ENCODE measurements at regions not wholly inside any gene's neighbourhood (a gene's known extent, or its start where the extent isn't known, plus 50 kb on each side); places are given as distances from the start of the nearest gene placed in this dataset.
A peak's percentile ranks its signal among the peaks of the same experiment; 100 is the strongest.

DNA sequence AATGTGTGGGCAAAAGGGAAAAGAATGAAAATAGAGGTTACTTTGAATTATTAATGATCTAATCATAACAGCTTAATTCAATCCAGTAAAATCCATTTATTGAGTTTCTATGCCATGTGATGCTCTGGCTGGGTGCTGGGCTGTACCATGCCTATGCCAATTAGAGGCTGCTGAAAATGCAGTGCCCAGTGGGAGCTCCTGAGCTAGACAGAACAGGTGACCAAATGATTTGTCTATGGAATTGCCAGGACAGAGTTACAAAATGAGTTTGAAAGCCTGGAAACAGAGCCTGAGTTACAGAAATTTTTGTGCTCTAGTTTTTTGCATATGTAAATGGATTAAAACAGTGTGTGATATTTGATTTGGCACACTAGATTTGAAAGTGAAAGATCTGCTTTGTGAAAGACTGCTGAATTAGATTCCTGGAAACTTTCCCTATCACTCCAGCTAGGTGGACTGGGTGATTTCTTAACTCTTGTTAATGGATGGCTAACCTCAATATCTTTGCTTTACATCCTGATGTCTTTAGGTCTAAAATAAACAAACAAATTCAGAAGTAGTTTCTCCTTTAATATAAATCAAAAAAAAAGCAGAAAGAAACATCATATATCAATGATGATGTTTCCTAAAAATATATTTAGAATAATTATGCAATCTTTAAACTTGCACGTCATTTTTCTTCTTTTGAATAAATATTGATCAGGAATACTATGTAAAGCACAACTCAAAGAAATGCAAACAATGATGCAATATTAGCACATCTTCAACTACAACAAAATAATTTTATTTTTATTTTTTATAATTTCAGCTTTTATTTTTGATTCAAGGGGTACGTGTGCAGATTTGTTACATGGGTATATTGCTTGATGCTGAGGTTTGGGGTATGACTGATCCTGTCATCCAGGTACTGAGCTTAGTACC lies 194.8 kb upstream of the FBXL7 start:
- Histone ChIP-seq H3K4me2 (ENCODE audit: low read length) (no peak overlapping the region), H2BK5ac (ENCODE audit: low read depth, low read length, poor library complexity) (no peak overlapping the region), H3K27ac (ENCODE audit: low read depth, low read length) (no peak overlapping the region), H2AK5ac (ENCODE audit: low read length) (no peak overlapping the region), H3K23ac (ENCODE audit: low read length) (no peak overlapping the region), H2BK12ac (ENCODE audit: low read length) (no peak overlapping the region), H3K9me3 (ENCODE audit: insufficient read depth, low read depth, low read length) (peaks cover 1% of the 10 kb centered on the region), H3K9ac (ENCODE audit: low read length) (no peak overlapping the region), H4K12ac (ENCODE audit: low read depth, low read length) (no peak overlapping the region), H3K79me1 (ENCODE audit: low read length) (no peaks in the 10 kb centered on the region), H3K27me3 (ENCODE audit: insufficient read depth, low read length) (no peaks in the 10 kb centered on the region), H3K36me3 (ENCODE audit: control insufficient read depth in 1 of 2, insufficient read depth in 2 of 2, low read length in 2 of 2) (no peaks in the 10 kb centered on the region), H2BK120ac (ENCODE audit: insufficient read depth, low read length, poor library complexity) (no peak overlapping the region), H3K79me2 (ENCODE audit: control insufficient read depth, insufficient read depth, low read length, poor library complexity) (no peaks in the 10 kb centered on the region), H4K91ac (ENCODE audit: low read depth, low read length) (no peak overlapping the region), H4K8ac (ENCODE audit: low read depth, low read length) (no peak overlapping the region), H3K4me1 (ENCODE audit: control insufficient read depth in 1 of 2, insufficient read depth in 2 of 2, low read length in 2 of 2) (no peaks in the 10 kb centered on the region), H3K18ac (ENCODE audit: low read length) (no peak overlapping the region), H3K4me3 (ENCODE audit: low read depth, low read length) (no peak overlapping the region), H2AFZ (ENCODE audit: insufficient read depth, low read length, poor library complexity) (no peak overlapping the region), H3K4ac (ENCODE audit: low read depth, low read length) (no peak overlapping the region), H3K14ac (ENCODE audit: low read length) (no peak overlapping the region)
- DNase-seq: no peak
- WGBS (ENCODE audit: extremely low coverage, insufficient coverage, insufficient read length): no CpG with 5 or more reads among the region's 2 CpGs

- no peak overlapping the region for H2BK5ac ChIP-seq (ENCODE audit: low read depth, low read length, poor library complexity)
- H2AFZ ChIP-seq (ENCODE audit: insufficient read depth, low read length, poor library complexity): no peak overlapping the region
- DNase-seq: no peak
- H3K4me2 ChIP-seq (ENCODE audit: low read length): no peak overlapping the region
- H3K18ac ChIP-seq (ENCODE audit: low read length): no peak overlapping the region
- H4K91ac ChIP-seq (ENCODE audit: low read depth, low read length): no peak overlapping the region
- H3K23ac ChIP-seq (ENCODE audit: low read length): no peak overlapping the region
- no CpG with 5 or more reads among the region's 2 CpGs for WGBS (ENCODE audit: extremely low coverage, insufficient coverage, insufficient read length)
- H3K79me1 ChIP-seq (ENCODE audit: low read length): no peaks in the 10 kb centered on the region
- H3K4ac ChIP-seq (ENCODE audit: low read depth, low read length): no peak overlapping the region
- no peak overlapping the region for H3K9ac ChIP-seq (ENCODE audit: low read length)
- H3K4me1 ChIP-seq (ENCODE audit: control insufficient read depth in 1 of 2, insufficient read depth in 2 of 2, low read length in 2 of 2): no peaks in the 10 kb centered on the region
- H4K8ac ChIP-seq (ENCODE audit: low read depth, low read length): no peak overlapping the region
- H4K12ac ChIP-seq (ENCODE audit: low read depth, low read length): no peak overlapping the region
- H3K36me3 ChIP-seq (ENCODE audit: control insufficient read depth in 1 of 2, insufficient read depth in 2 of 2, low read length in 2 of 2): no peaks in the 10 kb centered on the region
- H3K79me2 ChIP-seq (ENCODE audit: control insufficient read depth, insufficient read depth, low read length, poor library complexity): no peaks in the 10 kb centered on the region
- no peak overlapping the region for H3K27ac ChIP-seq (ENCODE audit: low read depth, low read length)
- H3K14ac ChIP-seq (ENCODE audit: low read length): no peak overlapping the region
- no peak overlapping the region for H2BK12ac ChIP-seq (ENCODE audit: low read length)
- no peak overlapping the region for H2AK5ac ChIP-seq (ENCODE audit: low read length)
- peaks cover 1% of the 10 kb centered on the region for H3K9me3 ChIP-seq (ENCODE audit: insufficient read depth, low read depth, low read length)
- H3K4me3 ChIP-seq (ENCODE audit: low read depth, low read length): no peak overlapping the region
- H2BK120ac ChIP-seq (ENCODE audit: insufficient read depth, low read length, poor library complexity): no peak overlapping the region
- no peaks in the 10 kb centered on the region for H3K27me3 ChIP-seq (ENCODE audit: insufficient read depth, low read length)
These were observed 195.8 kb upstream of the FBXL7 start for GRCh38 chr5:15304066-15304731.

DNA sequence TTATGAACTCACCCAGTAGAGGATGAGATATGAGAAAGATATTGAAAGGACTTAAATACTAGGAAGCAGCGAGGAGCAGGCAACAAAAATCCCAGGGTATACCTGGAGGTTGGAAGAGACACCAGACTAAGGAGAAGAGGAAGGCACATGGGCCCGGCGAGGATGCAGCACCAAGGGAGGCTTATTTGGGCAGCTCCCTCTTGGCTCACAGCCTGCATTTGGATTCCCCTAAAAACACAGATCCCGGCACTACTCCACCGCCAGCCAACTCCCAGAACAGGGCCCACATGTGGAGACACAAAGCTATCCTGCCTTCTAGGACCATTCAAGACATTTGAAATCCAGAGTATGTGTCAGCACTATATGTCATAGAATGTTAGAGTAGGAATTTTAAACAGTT lies 199.8 kb upstream of the FBXL7 start:
- no peak overlapping the region for H3K4me3 ChIP-seq (ENCODE audit: low read depth, low read length)
- no CpG with 5 or more reads among the region's 5 CpGs for WGBS (ENCODE audit: extremely low coverage, insufficient coverage, insufficient read length)
- H3K36me3 ChIP-seq (ENCODE audit: control insufficient read depth in 1 of 2, insufficient read depth in 2 of 2, low read length in 2 of 2): no peaks in the 10 kb centered on the region
- no peak for DNase-seq
- no peak overlapping the region for H4K91ac ChIP-seq (ENCODE audit: low read depth, low read length)
- no peaks in the 10 kb centered on the region for H3K79me2 ChIP-seq (ENCODE audit: control insufficient read depth, insufficient read depth, low read length, poor library complexity)
- H3K23ac ChIP-seq (ENCODE audit: low read length): no peak overlapping the region
- H3K79me1 ChIP-seq (ENCODE audit: low read length): no peaks in the 10 kb centered on the region
- H3K9me3 ChIP-seq (ENCODE audit: insufficient read depth, low read depth, low read length): peaks cover 1% of the 10 kb centered on the region
- no peak overlapping the region for H4K8ac ChIP-seq (ENCODE audit: low read depth, low read length)
- no peaks in the 10 kb centered on the region for H3K4me1 ChIP-seq (ENCODE audit: control insufficient read depth in 1 of 2, insufficient read depth in 2 of 2, low read length in 2 of 2)
- H2AK5ac ChIP-seq (ENCODE audit: low read length): no peak overlapping the region
- no peak overlapping the region for H2AFZ ChIP-seq (ENCODE audit: insufficient read depth, low read length, poor library complexity)
- no peak overlapping the region for H3K27ac ChIP-seq (ENCODE audit: low read depth, low read length)
- H3K9ac ChIP-seq (ENCODE audit: low read length): no peak overlapping the region
- H3K4me2 ChIP-seq (ENCODE audit: low read length): no peak overlapping the region
- no peak overlapping the region for H4K12ac ChIP-seq (ENCODE audit: low read depth, low read length)
- no peak overlapping the region for H3K4ac ChIP-seq (ENCODE audit: low read depth, low read length)
- H3K14ac ChIP-seq (ENCODE audit: low read length): no peak overlapping the region
- H2BK120ac ChIP-seq (ENCODE audit: insufficient read depth, low read length, poor library complexity): no peak overlapping the region
- H2BK5ac ChIP-seq (ENCODE audit: low read depth, low read length, poor library complexity): no peak overlapping the region
- H2BK12ac ChIP-seq (ENCODE audit: low read length): no peak overlapping the region
- no peak overlapping the region for H3K18ac ChIP-seq (ENCODE audit: low read length)
- H3K27me3 ChIP-seq (ENCODE audit: insufficient read depth, low read length): no peaks in the 10 kb centered on the region

GRCh38 chr5:15290953-15291352 lies 209.0 kb upstream of the FBXL7 start:
- H3K27me3 ChIP-seq (ENCODE audit: insufficient read depth, low read length): no peaks in the 10 kb centered on the region
- H2BK12ac ChIP-seq (ENCODE audit: low read length): no peak overlapping the region
- no peak overlapping the region for H3K23ac ChIP-seq (ENCODE audit: low read length)
- no peak overlapping the region for H3K14ac ChIP-seq (ENCODE audit: low read length)
- no peak overlapping the region for H3K18ac ChIP-seq (ENCODE audit: low read length)
- peaks cover 3% of the 10 kb centered on the region for H3K9me3 ChIP-seq (ENCODE audit: insufficient read depth, low read depth, low read length)
- no peak overlapping the region for H3K4me3 ChIP-seq (ENCODE audit: low read depth, low read length)
- no peak overlapping the region for H3K9ac ChIP-seq (ENCODE audit: low read length)
- DNase-seq: peak in 1 of 2 donors; percentile 12
- no peaks in the 10 kb centered on the region for H3K4me1 ChIP-seq (ENCODE audit: control insufficient read depth in 1 of 2, insufficient read depth in 2 of 2, low read length in 2 of 2)
- H3K27ac ChIP-seq (ENCODE audit: low read depth, low read length): no peak overlapping the region
- no peaks in the 10 kb centered on the region for H3K79me2 ChIP-seq (ENCODE audit: control insufficient read depth, insufficient read depth, low read length, poor library complexity)
- no peak overlapping the region for H2BK5ac ChIP-seq (ENCODE audit: low read depth, low read length, poor library complexity)
- no peak overlapping the region for H2AFZ ChIP-seq (ENCODE audit: insufficient read depth, low read length, poor library complexity)
- no peak overlapping the region for H2BK120ac ChIP-seq (ENCODE audit: insufficient read depth, low read length, poor library complexity)
- no peaks in the 10 kb centered on the region for H3K36me3 ChIP-seq (ENCODE audit: control insufficient read depth in 1 of 2, insufficient read depth in 2 of 2, low read length in 2 of 2)
- no peak overlapping the region for H3K4me2 ChIP-seq (ENCODE audit: low read length)
- H4K8ac ChIP-seq (ENCODE audit: low read depth, low read length): no peak overlapping the region
- WGBS (ENCODE audit: extremely low coverage, insufficient coverage, insufficient read length): no CpG with 5 or more reads among the region's 6 CpGs
- no peak overlapping the region for H3K4ac ChIP-seq (ENCODE audit: low read depth, low read length)
- H2AK5ac ChIP-seq (ENCODE audit: low read length): no peak overlapping the region
- no peak overlapping the region for H4K12ac ChIP-seq (ENCODE audit: low read depth, low read length)
- H3K79me1 ChIP-seq (ENCODE audit: low read length): no peaks in the 10 kb centered on the region
- H4K91ac ChIP-seq (ENCODE audit: low read depth, low read length): no peak overlapping the region
